HG03469 (cell line): ENCODE measurements at regions not wholly inside any gene's neighbourhood (a gene's known extent, or its start where the extent isn't known, plus 50 kb on each side); places are given as distances from the start of the nearest gene placed in this dataset.

ENCODE experiments used
- ATAC-seq: cut with Tn5 transposase; IDR thresholded peaks from one replicate; pipeline ENCODE4 v1.9.1; 2021; ENCODE audit warnings: mild to moderate bottlenecking, moderate library complexity, moderate number of reproducible peaks; ENCODE audit not compliant: unreplicated experiment

- ATAC-seq = no peak
These were observed 367.9 kb downstream of the FAM133A start for GRCh38 chrX:94041881-94042280.

GRCh38 chrX:94045724-94046123 is 371.7 kb downstream of the FAM133A start:
- ATAC-seq = no peak

- ATAC-seq = no peak
These were observed 377.9 kb downstream of the FAM133A start for GRCh38 chrX:94051926-94052325.

- ATAC-seq = no peak
These were observed 379.6 kb downstream of the FAM133A start for GRCh38 chrX:94053575-94053974.

- no peak for ATAC-seq
These were observed 383.4 kb downstream of the FAM133A start for GRCh38 chrX:94057385-94057784.

GRCh38 chrX:94058728-94059382 is 384.8 kb downstream of the FAM133A start:
- ATAC-seq = no peak

- ATAC-seq = no peak
These were observed 391.1 kb downstream of the FAM133A start for GRCh38 chrX:94065091-94065490.

- no peak for ATAC-seq
These were observed 415.1 kb downstream of the FAM133A start for GRCh38 chrX:94089149-94089548.

- no peak for ATAC-seq
These were observed 423.9 kb downstream of the FAM133A start for GRCh38 chrX:94097868-94098267.

GRCh38 chrX:94107981-94108380 is 434.0 kb downstream of the FAM133A start:
- no peak for ATAC-seq

- ATAC-seq = no peak
These were observed 440.4 kb downstream of the FAM133A start for GRCh38 chrX:94114362-94114761.

- ATAC-seq = no peak
These were observed 447.8 kb downstream of the FAM133A start for GRCh38 chrX:94121799-94122198.

GRCh38 chrX:94123062-94123461 is 449.1 kb downstream of the FAM133A start:
- no peak for ATAC-seq

- no peak for ATAC-seq
These were observed 489.0 kb downstream of the FAM133A start for GRCh38 chrX:94162971-94163370.

- ATAC-seq = no peak
These were observed 504.3 kb downstream of the FAM133A start for GRCh38 chrX:94178145-94178788.

GRCh38 chrX:94204524-94204923 is 530.5 kb downstream of the FAM133A start:
- no peak for ATAC-seq

GRCh38 chrX:94216738-94217137 is 542.7 kb downstream of the FAM133A start:
- no peak for ATAC-seq

- no peak for ATAC-seq
These were observed 578.2 kb downstream of the FAM133A start for GRCh38 chrX:94252211-94252610.

GRCh38 chrX:94256396-94256795 is 582.4 kb downstream of the FAM133A start:
- no peak for ATAC-seq

GRCh38 chrX:94265323-94265722 is 591.3 kb downstream of the FAM133A start:
- ATAC-seq = no peak

- no peak for ATAC-seq
These were observed 614.3 kb downstream of the FAM133A start for GRCh38 chrX:94288325-94288724.

- ATAC-seq = no peak
These were observed 615.0 kb downstream of the FAM133A start for GRCh38 chrX:94288972-94289371.

- no peak for ATAC-seq
These were observed 628.4 kb downstream of the FAM133A start for GRCh38 chrX:94302446-94302845.
